ENCODE measurements at regions not wholly inside any gene's neighbourhood (a gene's known extent, or its start where the extent isn't known, plus 50 kb on each side); places are given as distances from the start of the nearest gene placed in this dataset.
"Not testable (repeated sequence)": the region's sequence is repeated elsewhere in the genome, so short reads cannot be mapped to it uniquely, and the experiment has no call there.

DNA sequence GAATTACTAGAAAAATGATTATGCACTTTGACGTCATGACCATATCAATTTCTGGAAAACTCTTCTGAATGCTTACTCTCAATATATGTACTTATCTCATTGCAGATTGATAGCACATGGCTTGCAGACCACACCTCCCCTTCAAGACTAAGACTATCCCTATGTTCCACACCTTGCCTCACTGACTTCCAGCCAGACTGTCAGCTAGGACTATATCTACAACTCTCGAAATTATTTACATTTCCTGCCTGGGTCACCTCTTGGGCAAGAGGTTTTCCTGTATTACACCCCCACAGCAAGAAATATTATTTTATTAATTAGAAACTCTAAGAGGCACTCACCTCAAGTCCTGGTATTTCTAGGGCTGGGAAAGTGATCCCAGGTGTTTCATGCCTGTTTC lies 236.6 kb downstream of the CYRIA start:
- Histone ChIP-seq H3K36me3 (ENCODE audit: insufficient read depth, insufficient read length, low read length) (no peaks in the 10 kb centered on the region), H3K4me1 (ENCODE audit: insufficient read depth, insufficient read length) (no peaks in the 10 kb centered on the region), H3K9ac (ENCODE audit: insufficient read length, low read depth) (no peak overlapping the region), H3K27me3 (ENCODE audit: insufficient read depth, insufficient read length) (no peaks in the 10 kb centered on the region), H3K9me3 (ENCODE audit: insufficient read depth, low read length) (peaks cover 5% of the 10 kb centered on the region; the same call in 1 of the 2 replicates), H3K4me3 (ENCODE audit: insufficient read length, low read depth) (no peak overlapping the region)
- no peak for DNase-seq (ENCODE audit: low read depth, low spot score)
- no peak for TF ChIP-seq ZNF274 (IDR thresholded peaks at IDR 0.05; ENCODE audit: low read depth, low read length)
- TF ChIP-seq SUZ12 (IDR thresholded peaks at IDR 0.05; ENCODE audit: extremely low read depth, insufficient read depth, insufficient read length), result no peak
- TF ChIP-seq YY1 (IDR thresholded peaks at IDR 0.05; ENCODE audit: insufficient read depth, insufficient read length), result no peak

DNA sequence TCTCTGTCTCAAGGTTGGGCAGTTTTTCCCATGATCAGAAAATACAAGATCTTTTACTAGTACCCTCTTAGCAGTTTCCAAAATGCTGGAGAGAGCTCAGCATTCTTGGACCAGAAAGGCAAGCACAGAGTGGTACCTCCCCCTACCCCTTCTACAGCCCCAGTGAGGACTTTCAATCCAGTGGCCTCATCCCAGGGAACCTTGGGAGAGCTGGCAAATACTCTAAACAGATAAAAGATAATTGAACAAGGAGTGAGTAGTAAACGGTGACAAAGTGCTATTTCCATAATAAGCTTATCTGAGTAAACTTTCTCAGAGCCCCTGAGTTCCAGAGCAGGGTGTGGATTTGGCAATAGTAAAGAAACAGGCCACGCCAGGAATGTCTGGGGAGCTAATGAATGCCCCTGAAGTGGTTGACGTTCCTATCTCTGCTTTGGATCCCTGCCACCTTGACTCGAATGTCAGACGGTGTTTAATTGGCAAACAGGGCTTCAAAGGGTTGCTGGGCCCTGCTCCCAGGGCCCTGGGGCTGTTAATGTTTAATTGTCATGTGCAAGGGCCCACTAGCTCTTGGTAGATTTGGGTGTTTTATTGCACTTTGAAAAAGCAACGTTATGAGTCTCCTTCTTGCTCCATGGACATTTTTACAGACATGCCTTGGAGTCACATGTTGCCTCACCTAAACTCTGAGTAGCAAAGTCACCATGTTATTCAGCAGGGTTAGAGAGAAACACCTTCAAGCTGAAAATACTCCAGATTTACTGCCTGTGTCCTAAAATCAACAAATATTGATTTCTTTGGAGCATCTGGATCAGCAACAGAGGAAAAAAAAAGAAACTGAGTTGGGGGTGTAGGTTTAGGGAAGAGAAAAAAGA lies 239.9 kb downstream of the CYRIA start:
- H3K36me3 ChIP-seq (ENCODE audit: insufficient read depth, insufficient read length, low read length), result no peaks in the 10 kb centered on the region
- no peak for DNase-seq (ENCODE audit: low read depth, low spot score)

DNA sequence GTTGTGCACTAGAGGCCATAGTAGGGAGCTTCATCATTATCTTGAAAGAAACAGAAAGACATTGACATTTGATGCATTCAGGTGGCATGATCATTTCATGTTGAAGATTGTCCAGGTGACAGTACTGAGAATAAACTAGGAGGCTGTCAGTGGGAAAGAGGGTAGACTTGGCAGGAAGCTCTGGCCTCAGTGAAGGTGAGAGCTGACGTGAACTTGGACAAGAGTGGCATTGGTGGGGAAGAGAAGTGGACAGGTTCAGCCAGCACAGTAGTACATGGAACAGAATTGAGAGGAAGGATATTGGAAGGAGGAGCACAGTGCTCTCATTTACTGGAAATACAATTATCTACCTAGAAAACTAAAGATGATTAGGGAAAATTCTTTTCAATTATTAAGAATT lies 245.2 kb downstream of the CYRIA start:
- H3K9me3 ChIP-seq (ENCODE audit: insufficient read depth, low read length), result peaks cover 5% of the 10 kb centered on the region; the same call in 1 of the 2 replicates
- TF ChIP-seq ZNF274 (IDR thresholded peaks at IDR 0.05; ENCODE audit: low read depth, low read length), result no peak
- TF ChIP-seq SUZ12 (IDR thresholded peaks at IDR 0.05; ENCODE audit: extremely low read depth, insufficient read depth, insufficient read length), result no peak
- TF ChIP-seq YY1 (IDR thresholded peaks at IDR 0.05; ENCODE audit: insufficient read depth, insufficient read length), result no peak
- no peak for DNase-seq (ENCODE audit: low read depth, low spot score)
- H3K4me3 ChIP-seq (ENCODE audit: insufficient read length, low read depth), result no peak overlapping the region
- H3K9ac ChIP-seq (ENCODE audit: insufficient read length, low read depth), result no peak overlapping the region
- no peaks in the 10 kb centered on the region for H3K4me1 ChIP-seq (ENCODE audit: insufficient read depth, insufficient read length)
- no peaks in the 10 kb centered on the region for H3K36me3 ChIP-seq (ENCODE audit: insufficient read depth, insufficient read length, low read length)
- no peaks in the 10 kb centered on the region for H3K27me3 ChIP-seq (ENCODE audit: insufficient read depth, insufficient read length)

More for the DNA sequence above, 239.9 kb downstream of the CYRIA start:
- Histone ChIP-seq H3K9me3 (ENCODE audit: insufficient read depth, low read length) (peaks cover 5% of the 10 kb centered on the region; the same call in 1 of the 2 replicates), H3K9ac (ENCODE audit: insufficient read length, low read depth) (no peak overlapping the region), H3K4me3 (ENCODE audit: insufficient read length, low read depth) (no peak overlapping the region), H3K4me1 (ENCODE audit: insufficient read depth, insufficient read length) (no peaks in the 10 kb centered on the region), H3K27me3 (ENCODE audit: insufficient read depth, insufficient read length) (no peaks in the 10 kb centered on the region)
- TF ChIP-seq YY1 (IDR thresholded peaks at IDR 0.05; ENCODE audit: insufficient read depth, insufficient read length) (no peak), SUZ12 (IDR thresholded peaks at IDR 0.05; ENCODE audit: extremely low read depth, insufficient read depth, insufficient read length) (no peak), ZNF274 (IDR thresholded peaks at IDR 0.05; ENCODE audit: low read depth, low read length) (no peak)

DNA sequence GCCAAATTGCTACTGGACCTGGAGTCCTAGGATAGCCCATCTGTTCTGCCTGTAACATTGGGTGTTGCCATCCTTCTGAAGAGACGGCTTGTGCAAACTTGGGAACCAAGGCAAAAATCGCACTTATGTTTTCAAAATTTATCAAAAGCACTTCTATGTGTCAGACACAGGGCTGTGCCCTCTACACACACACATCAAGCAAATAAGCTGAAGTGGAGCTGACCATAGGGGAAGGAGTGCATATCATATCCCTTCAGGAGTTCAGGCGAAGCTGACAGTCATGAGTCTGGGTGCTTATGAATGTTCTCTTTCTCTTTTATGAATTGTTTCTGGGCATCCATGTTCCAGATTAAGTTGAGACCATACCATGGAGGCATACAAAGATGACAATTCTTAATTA lies 247.9 kb downstream of the CYRIA start:
- Histone ChIP-seq H3K9me3 (ENCODE audit: insufficient read depth, low read length) (no peaks in the 10 kb centered on the region), H3K4me3 (ENCODE audit: insufficient read length, low read depth) (no peak overlapping the region), H3K27me3 (ENCODE audit: insufficient read depth, insufficient read length) (no peaks in the 10 kb centered on the region), H3K36me3 (ENCODE audit: insufficient read depth, insufficient read length, low read length) (no peaks in the 10 kb centered on the region), H3K4me1 (ENCODE audit: insufficient read depth, insufficient read length) (no peaks in the 10 kb centered on the region), H3K9ac (ENCODE audit: insufficient read length, low read depth) (no peak overlapping the region)
- TF ChIP-seq SUZ12 (IDR thresholded peaks at IDR 0.05; ENCODE audit: extremely low read depth, insufficient read depth, insufficient read length) (no peak), YY1 (IDR thresholded peaks at IDR 0.05; ENCODE audit: insufficient read depth, insufficient read length) (no peak), ZNF274 (IDR thresholded peaks at IDR 0.05; ENCODE audit: low read depth, low read length) (no peak)
- no peak for DNase-seq (ENCODE audit: low read depth, low spot score)

DNA sequence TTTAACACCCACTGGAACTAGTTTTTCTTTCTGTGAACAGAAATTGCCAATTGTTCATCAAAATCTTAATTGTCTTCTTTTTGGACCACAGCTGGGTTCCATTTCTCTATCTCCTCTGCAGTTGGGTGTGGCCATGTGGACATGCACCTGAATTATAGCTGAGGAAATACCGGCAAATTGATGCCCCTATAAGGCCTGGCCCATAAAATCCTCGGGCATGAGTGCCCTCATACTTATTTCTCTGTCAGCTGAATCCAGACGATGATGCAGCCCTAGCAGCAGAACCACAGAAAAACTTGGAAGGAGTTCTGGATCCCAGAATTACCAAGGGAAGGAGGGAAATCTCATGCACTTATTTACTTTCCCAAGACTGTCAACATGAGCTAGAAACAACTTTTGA lies 249.0 kb downstream of the CYRIA start:
- Histone ChIP-seq H3K4me3 (ENCODE audit: insufficient read length, low read depth) (no peak overlapping the region), H3K36me3 (ENCODE audit: insufficient read depth, insufficient read length, low read length) (no peaks in the 10 kb centered on the region), H3K4me1 (ENCODE audit: insufficient read depth, insufficient read length) (no peaks in the 10 kb centered on the region), H3K9me3 (ENCODE audit: insufficient read depth, low read length) (no peaks in the 10 kb centered on the region), H3K27me3 (ENCODE audit: insufficient read depth, insufficient read length) (no peaks in the 10 kb centered on the region), H3K9ac (ENCODE audit: insufficient read length, low read depth) (no peak overlapping the region)
- DNase-seq (ENCODE audit: low read depth, low spot score), result no peak
- no peak for TF ChIP-seq ZNF274 (IDR thresholded peaks at IDR 0.05; ENCODE audit: low read depth, low read length)

DNA sequence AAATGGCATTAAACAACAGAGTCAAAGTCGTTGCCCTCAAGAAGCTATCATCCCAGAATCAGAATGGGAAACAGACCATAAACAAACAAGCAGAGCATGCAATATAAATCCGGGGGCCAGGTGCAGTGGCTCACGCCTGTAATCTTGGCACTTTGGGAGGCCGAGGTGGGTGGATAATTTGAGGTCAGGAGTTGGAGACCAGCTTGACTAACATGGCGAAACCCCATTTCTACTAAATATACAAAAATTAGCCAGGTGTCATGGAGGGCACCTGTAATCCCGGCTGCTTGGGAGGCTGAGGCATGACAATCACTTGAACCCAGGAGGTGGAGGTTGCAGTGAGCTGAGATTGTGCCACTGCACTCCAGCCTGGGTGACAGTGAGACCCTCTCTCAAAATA lies 249.8 kb downstream of the CYRIA start:
- H3K9ac ChIP-seq (ENCODE audit: insufficient read length, low read depth); H3K4me1 ChIP-seq (ENCODE audit: insufficient read depth, insufficient read length); H3K27me3 ChIP-seq (ENCODE audit: insufficient read depth, insufficient read length); DNase-seq (ENCODE audit: low read depth, low spot score); H3K36me3 ChIP-seq (ENCODE audit: insufficient read depth, insufficient read length, low read length); H3K4me3 ChIP-seq (ENCODE audit: insufficient read length, low read depth); H3K9me3 ChIP-seq (ENCODE audit: insufficient read depth, low read length): not testable (repeated sequence)

DNA sequence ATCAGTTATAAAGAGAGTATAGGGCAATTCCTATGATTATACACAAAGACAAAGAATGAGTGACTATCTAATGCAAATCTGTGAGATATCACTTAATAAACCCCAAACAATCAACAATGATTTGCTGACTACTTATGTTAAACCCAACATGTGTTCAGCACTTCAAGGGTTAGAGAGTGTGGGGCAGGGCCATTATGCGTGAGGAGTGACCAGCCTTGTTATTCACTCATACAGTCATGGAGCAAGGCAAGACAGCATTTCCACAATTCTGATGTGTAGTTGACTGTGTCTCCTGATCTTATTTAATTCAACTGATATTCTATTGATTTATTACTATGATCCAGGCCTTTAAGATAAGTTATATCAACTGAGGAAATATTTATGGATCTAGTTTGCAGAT lies 251.7 kb downstream of the CYRIA start:
- H3K9ac ChIP-seq (ENCODE audit: insufficient read length, low read depth), result no peak overlapping the region
- TF ChIP-seq ZNF274 (IDR thresholded peaks at IDR 0.05; ENCODE audit: low read depth, low read length) (no peak), SUZ12 (IDR thresholded peaks at IDR 0.05; ENCODE audit: extremely low read depth, insufficient read depth, insufficient read length) (no peak), YY1 (IDR thresholded peaks at IDR 0.05; ENCODE audit: insufficient read depth, insufficient read length) (no peak)
- DNase-seq (ENCODE audit: low read depth, low spot score), result no peak
- H3K4me1 ChIP-seq (ENCODE audit: insufficient read depth, insufficient read length), result no peaks in the 10 kb centered on the region
- no peaks in the 10 kb centered on the region for H3K36me3 ChIP-seq (ENCODE audit: insufficient read depth, insufficient read length, low read length)
- no peaks in the 10 kb centered on the region for H3K27me3 ChIP-seq (ENCODE audit: insufficient read depth, insufficient read length)
- no peak overlapping the region for H3K4me3 ChIP-seq (ENCODE audit: insufficient read length, low read depth)
- H3K9me3 ChIP-seq (ENCODE audit: insufficient read depth, low read length), result no peaks in the 10 kb centered on the region
